GM18873 (cell line): ENCODE measurements at regions not wholly inside any gene's neighbourhood (a gene's known extent, or its start where the extent isn't known, plus 50 kb on each side); places are given as distances from the start of the nearest gene placed in this dataset.

Source experiments
- ATAC-seq: cut with Tn5 transposase; IDR thresholded peaks from one replicate; pipeline ENCODE4 v1.9.1; 2021; ENCODE audit warnings: mild to moderate bottlenecking, moderate library complexity, moderate number of reproducible peaks; ENCODE audit not compliant: unreplicated experiment, low FRiP score

DNA sequence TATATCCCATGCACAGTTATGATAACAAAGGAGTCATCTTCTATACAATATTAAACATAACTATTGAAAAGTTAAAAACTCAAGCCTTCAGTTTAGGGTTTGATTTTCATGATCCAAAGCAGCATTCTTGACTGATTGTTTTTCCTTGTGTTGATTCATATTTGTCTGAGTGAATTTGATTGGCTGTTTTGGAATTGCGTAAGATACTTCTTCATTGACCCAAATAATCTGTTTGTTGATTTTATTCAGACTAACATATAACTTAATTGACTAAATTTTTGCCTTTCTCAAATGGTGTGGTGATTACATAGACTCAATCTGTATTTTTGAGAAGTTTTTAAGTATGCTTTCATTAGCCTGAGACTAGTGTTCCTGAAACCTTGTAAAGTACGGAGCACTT lies 305.7 kb upstream of the TNP1 start:
- no peak for ATAC-seq

DNA sequence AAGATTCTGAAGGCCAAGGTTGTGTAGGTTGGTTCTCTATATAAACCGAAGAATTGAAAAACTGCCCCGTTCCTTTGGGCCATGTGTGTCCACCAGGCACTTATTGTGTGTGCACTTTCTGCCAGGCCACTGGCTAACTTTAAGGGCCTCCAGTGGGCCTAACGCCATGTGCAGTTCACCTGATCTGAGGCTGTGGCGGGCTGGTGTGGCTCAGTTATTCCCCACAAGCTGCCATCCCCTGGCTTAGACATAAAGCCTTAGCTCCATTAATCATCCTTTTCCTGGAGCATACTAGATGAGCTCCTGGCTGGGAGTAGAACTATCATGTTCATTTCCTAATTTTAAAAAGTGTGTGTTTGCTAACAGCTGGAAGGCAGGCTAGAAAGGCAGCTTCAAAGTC lies 304.1 kb upstream of the TNP1 start:
- ATAC-seq: no peak

DNA sequence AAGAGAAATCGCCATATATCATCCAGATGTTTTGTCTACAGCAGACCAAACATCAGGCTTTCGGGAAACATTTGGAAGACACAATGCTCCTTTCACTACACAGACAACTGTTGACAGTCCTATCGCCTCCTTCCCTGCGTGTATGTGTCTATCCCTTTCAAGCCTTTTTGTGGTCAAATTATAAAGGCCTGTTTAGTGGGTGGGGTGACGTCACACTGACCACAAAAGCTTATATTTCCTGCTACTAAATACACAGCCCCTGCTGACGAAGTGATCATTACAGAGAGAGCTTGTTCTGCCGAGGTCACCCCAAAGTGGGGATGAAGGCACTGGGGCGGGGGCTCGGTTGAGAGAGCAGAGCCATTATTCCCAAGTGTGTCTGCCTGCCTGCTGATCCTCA lies 302.7 kb upstream of the TNP1 start:
- ATAC-seq: no peak

DNA sequence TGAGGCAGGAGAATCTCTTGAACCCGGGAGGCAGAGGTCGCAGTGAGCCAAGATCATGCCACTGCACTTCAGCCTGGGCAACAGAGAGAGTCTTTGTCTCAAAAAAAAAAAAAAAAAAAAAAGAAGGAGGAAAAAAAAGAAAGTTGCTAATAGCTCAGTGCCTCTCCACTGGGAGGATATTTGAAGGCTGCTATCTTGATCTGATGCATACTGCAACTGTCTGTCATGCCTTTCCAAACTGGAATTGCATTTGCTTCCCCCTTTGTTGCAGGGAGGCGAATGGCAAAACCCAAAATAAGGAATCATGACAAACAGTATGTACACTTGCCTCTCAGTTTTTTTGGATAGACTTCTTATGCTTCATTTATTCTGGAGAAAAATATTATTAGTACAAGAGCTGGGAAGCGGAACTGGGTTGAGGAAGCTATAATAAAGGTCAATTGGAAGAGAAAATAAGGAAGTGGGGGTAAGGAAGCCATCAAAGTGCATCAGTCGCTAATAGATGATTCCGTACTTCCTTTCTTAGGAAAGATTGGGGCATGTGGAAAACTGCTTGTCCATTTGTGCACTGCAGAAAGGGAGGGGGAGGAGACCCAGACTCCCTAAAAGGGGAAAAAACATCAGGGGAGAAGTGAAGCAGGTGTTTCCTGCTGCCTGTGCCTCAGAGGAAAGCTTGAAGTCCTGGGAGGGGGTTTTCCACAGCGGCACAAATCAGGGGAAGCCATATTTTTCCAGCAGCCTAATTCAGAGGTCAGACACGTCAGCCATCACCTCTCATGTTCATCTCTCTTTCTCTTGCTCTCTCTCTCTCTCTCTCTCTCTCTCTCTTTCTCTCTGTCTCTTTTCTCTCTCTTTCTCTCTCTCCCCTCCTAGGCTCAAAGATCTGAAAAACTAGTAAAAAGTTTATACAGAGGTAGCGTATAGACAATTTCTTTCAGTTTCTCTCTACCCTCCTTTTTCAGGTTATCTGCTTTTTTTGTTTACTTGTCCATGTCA lies 301.4 kb upstream of the TNP1 start:
- no peak for ATAC-seq

DNA sequence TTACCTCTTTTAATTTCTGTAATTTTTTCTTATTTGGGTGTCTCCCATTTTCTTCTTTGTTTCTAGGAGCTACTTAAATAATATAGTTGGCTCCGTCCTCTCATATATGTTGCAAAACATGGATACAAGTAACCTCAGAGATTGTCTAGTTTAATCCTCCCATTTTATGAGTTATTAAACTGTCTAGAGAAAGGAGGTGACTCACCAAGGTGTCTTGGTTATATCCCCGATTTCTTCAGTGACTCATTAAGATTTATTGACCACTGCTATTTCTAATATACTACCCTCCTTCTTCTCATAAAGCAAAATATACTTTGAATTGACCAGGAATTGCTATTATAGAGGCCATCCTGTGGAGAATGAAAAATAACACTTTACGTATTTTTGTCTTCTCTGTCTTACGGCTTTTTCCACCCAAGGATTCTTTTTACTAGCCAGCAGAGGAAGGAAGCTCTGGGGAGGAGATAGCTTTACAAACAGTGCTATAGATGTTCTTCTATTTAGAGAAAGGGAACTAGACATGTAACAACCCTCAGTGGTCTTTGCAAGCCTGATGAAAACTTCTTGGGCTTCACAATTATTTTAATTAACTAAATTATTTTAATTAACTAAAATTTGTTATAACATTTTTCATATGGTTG lies 300.4 kb upstream of the TNP1 start:
- no peak for ATAC-seq

DNA sequence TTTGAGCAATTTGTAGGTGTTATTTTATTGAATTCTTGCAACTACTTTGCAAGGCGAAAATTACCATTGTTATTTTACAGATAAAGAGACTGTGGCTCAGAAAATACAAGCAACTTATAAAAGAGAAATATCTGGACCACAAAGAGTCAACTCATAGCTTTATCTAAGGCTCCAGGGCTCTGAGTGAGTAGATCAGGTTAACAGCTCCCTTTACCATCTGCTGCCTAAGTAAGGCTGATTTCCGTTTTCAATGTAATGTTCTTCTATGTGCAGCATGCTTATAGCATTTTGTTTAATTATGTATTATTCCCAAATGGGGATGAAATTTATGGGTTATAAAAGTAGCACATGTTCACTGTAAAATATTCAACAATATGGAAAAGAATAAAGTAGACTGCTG lies 299.1 kb upstream of the TNP1 start:
- no peak for ATAC-seq

DNA sequence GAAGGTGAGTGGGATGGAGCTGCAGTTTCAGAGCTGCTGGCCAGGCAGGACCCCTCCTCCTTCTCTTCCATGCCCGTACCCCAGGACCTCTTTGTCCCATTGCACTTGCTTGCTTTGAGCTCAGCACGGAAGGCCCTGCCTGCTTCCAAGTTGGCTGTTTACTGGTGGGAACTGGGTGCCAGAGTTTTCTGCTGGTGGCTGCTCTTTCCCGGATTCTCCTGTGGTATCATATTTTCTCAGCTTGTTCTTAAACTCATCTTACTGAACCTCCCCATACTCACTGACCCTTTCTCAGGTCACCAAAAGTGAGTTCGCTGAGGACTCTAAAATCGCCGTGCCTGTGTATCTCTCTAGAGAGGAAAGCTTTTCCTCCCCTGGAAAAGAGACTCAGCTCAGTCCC lies 297.7 kb upstream of the TNP1 start:
- ATAC-seq: no peak

DNA sequence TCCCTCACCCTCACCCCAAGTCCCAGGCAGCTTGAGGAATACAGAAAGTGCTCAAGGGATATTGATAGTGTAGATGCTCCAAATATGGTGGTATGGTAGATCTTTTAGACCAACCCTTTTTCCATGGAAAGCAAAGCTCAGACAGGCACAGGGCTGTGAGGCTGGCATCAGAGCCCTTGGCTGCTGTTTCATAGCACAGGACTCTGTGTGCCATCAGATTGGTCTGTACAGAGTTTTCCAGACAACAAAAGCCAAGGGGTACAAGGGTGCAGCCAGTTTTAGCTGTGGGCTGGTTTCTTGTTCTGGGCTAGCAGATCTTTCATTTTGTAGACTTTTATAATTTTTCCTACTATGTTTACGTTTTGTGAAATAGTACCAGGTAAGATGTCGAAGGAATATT lies 296.9 kb upstream of the TNP1 start:
- no peak for ATAC-seq

DNA sequence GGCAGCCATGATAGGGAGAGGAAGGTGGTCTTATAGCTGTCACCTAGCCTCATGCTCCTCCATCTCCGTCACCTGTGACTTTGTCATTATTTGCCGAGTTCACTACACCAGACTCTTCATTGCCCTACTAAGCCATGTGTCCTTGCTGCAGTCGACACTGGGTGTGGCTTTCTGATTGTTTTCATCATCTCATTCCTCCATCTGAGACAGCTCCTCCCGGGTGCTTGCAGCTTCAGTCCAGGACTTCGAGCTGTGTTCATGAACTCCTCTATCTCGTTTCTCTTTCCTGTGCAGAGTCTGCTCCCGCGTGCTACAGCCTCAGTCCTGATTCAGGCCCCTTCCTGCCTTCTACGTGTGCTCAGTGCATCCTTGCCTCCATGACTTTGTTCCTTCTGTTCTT lies 295.1 kb upstream of the TNP1 start:
- ATAC-seq: no peak

DNA sequence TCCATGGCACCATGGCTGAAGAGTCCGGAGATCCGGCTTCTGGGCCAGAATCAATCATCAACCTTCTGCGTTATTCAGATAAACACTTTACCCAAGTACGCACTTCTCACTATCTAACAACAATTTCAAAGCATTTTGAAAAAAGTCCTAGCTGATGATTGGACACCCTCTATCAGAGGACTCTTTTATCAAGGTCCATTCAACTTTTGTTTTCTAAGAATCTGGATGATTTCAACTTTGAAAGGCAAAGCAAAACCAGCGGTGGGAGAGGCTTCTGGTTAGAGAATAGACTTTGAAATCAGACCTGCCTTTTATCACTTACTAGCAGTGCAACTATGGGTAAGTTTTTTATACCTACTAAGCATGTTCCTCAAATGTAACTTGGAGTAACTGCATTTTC lies 293.6 kb upstream of the TNP1 start:
- ATAC-seq: no peak

DNA sequence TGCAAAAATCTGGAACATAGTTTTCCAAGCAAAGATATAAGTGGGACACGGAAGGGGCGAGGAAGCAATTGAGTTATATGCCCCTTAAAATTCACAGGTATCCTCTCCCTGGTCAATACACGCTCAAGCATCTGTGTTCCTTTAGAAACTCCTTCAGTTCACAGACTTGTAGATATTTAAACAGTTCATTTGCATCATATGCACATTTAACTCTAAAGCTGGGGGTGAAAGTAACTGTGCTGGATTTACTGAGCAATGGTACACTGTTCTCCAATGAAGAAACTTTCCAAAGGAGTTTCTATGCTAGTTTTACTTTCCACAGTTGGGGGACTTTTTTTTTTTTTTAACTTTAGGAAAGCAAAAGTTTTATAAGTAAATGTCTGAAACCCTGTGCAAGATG lies 293.0 kb upstream of the TNP1 start:
- ATAC-seq: no peak

DNA sequence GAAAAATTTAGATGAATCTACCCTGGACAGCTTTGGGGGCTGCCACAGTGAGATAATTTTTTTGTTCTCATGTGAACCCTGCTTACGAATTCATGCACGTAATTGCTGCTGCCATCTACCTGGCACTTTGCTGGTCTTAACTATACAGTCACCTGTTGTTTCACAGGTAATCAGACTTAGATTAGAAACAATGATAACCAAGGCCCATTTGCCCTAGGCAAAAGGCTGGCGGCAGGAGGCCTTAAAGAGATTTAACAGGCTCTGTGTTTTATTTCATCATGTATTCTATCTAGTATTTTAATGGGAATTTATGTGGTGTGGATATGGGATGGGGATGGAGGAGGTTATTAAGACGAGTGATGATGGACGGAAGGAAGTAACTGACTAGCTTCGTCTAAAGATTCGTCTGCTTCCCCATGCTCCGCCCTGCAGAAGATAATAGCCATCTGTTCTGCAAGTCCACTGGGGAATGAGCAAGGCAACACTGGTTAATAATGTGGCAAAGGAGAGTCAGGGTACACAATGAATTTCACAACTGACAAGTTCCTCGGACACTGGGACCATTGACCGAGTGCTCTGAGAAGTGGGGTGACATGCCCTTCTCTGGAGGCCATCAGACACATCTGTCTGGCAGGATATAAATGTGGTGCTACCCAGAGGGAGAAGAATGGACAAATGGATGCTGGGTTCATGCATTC lies 291.8 kb upstream of the TNP1 start:
- no peak for ATAC-seq

DNA sequence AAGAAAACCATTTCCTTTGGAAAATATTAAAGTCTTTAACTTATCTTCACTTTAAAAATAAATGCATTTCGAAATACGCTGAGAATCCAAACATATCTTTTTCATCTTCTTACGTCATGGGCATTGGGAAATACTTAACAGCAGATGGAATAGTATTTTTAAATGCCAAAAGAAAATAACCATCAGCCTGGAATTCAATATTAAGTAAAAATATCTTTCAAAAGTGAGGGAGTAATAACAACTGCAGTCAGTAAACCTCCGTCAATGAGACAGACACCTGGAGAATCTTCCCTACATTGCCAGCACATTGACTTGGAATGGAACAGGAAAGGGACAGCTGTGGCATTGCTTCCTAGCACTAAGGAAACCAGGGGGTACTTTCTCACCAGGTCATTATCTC lies 290.4 kb upstream of the TNP1 start:
- ATAC-seq: no peak

DNA sequence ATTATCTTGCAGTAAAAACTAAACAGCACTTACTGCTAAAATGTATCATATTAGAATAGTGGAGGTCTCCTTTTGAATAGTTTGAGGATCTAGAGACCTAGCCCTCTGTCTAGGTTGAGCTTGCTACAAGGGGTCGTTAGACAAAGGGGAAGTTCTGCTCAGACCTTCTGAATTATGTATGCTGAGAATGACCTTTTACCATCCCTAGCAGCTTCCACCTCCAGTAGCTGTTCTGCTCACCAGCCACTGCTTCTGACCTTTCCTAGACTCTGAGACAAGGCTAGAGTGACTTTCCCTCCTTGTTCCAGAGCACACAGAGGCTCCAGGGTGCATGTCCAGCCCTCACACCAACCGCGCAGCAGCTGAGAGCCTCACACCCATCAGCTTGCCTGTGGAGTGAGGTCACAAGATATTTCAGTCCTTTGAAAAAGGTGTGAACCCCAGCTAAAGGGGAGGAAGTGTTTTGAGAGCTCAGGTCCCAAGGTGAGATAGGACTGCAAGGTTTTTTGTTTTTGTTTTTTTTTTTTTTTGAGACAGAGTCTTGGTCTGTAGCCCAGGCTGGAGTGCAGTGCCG lies 289.3 kb upstream of the TNP1 start:
- no peak for ATAC-seq

DNA sequence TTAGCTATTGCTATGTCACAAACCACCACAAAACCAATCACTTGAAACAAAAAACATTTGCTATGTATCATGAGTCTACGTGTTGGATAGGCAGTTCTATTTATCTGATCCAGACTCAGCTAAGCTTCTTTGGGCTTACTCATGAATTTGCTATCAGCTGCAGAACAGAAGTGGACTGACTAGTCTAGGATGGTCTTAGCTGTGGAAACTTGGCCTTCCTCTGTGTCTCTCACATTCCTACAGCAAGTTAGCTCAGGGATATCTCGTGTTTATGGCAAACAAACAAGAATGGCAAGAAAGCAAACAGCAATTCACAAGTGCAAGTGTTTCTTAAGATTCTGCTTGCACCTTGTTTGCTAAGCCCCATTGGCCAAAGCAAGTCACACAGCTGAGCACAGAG lies 288.0 kb upstream of the TNP1 start:
- no peak for ATAC-seq

DNA sequence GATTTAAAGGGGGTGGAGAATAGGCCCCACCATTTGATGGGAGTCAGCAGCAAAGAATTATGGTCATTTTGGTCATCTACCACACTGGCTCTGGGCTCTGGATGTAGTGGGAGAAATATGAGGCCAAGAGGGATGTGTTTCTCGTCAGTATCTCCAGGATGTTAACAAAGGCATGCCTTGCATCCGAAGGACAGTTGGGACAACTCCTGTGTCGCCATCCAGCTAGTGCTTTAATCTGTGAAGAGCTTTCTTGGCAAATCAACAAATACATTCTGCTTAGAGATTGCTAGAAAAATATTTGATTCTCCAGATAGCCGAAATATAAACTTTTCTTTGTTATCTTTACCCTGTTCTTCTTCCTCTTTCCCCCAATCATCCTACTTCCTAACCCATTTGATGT lies 287.1 kb upstream of the TNP1 start:
- ATAC-seq: no peak

DNA sequence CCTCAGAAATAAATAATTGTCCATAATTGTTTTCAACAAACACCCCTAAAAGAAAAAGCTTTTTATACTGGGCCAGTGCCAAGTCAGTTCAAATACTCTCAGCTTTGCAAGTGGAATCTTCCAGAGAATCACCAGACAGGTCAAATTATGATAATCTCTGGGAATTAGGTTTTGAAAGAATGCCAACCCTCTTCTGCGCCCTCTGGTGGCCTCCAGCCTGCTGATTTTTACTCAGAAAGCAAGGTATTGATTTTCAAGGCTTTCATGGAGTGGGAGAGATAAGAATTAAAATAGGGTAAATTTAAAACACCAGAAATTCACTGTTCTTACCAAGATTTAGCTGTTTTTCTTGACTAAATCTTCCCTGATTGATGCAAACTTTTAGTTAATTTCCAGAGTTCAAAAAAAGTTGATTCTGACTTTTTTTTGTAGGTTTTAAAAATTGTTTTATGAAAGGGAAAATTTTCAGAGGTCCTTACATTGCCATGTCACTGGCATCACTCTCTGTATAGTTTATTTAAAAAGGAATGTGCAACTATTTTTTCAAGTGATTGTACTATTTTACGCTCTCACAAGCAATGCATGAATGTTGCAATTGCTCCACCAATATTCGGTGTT lies 282.9 kb upstream of the TNP1 start:
- ATAC-seq: no peak

DNA sequence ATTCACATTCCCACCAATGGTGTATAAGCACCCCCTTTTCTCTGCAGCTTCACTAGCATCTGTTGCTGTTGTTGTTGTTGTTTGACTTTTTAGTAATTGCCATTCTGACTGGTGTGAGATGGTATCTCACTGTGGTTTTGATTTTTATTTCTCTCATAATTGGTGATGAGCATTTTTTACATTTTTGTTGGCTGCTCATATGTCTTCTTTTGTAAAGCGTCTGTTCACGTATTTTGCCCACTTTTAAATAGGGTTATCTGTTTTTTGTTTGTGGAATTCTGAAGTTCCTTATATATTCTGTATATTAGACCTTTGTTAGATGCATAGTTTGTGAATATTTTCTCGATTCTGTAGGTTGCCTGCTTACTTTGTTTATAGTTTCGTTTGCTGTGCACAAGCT lies 278.4 kb upstream of the TNP1 start:
- no peak for ATAC-seq

DNA sequence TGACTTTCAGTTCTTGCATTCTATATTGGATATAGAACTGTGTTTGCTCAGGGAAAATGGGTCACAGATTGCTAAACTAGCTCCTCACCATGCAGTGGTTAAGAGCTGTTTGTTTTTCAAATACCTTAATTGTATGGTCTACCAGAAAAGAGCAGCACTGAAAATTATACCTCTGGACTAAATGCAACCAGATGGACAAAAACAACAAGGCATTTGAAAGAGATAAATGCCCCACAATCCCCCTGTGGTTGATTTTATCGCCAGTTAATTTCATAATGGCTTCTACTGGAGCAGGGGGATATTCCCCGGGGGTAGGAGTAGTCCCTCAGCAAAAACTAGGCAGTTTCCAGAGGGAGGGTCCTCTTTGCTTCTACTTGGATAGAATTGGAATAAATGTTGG lies 267.9 kb upstream of the TNP1 start:
- no peak for ATAC-seq

DNA sequence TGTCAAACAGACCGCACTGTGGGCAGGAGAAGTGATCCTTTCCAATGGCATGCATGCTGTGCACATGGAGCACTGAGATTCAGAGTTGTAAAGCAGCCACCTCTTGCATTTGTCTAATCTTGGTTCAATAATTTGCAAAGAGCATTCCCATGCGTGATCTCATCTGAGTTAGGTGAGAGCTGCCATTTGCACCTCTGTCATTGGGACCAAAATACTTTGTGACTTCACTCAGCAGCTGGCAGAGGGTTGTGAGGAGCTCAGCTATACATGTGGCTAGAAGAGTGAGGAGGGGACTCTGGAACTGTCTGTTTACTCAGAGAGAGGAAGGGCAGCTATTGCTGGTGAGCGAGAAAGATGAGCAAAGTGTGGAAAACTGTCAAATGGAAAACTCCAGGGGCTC lies 265.1 kb upstream of the TNP1 start:
- no peak for ATAC-seq

DNA sequence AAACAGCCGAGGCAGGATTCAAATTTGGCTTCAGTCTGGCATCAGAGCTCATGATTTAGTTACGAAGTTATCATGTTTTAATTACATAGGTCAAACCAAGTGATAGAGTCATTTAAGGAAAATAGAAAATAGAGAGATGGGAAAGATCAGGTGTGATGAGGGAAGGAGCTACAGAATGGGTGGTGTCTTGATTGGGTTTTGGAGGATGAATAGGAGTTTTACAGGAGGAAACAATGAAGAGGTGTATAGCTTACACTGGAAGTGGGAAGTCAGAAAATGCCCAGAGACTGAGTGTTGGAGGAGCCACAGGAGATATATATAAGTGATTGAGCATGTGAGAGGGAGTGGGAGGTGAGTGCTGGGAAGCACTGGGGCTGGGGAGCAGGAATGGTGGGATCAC lies 264.2 kb upstream of the TNP1 start:
- ATAC-seq: no peak
